ENCODE measurements at regions not wholly inside any gene's neighbourhood (a gene's known extent, or its start where the extent isn't known, plus 50 kb on each side); places are given as distances from the start of the nearest gene placed in this dataset.

GRCh38 chr4:182082910-182083309 lies 160.3 kb upstream of the TENM3 start:
- TF ChIP-seq CTCF (IDR thresholded peaks at IDR 0.05 in 2 of 3, conservative IDR thresholded peaks at IDR 0.05 in 1 of 3; ENCODE audit: borderline replicate concordance in 1 of 3, insufficient read depth in 1 of 3, low read depth in 2 of 3, low read length in 2 of 3), result no peak
- no peak for TF ChIP-seq POLR2AphosphoS5 (IDR thresholded peaks at IDR 0.05; ENCODE audit: low read depth, low read length)
- no peak for TF ChIP-seq YY1 (IDR thresholded peaks at IDR 0.05; ENCODE audit: extremely low read depth, insufficient replicate concordance, low read depth, low read length)
- no peak for TF ChIP-seq POLR2A (IDR thresholded peaks at IDR 0.05; ENCODE audit: borderline replicate concordance, extremely low read depth, insufficient read depth, insufficient read length)
- no peak for TF ChIP-seq EGR1 (IDR thresholded peaks at IDR 0.05; ENCODE audit: low read depth)

Measured in HCT116 (cell line).